H1 (cell line): ENCODE measurements at regions not wholly inside any gene's neighbourhood (a gene's known extent, or its start where the extent isn't known, plus 50 kb on each side); places are given as distances from the start of the nearest gene placed in this dataset.

ENCODE experiments used
- CTCF ChIA-PET: fragments of 300-600 bp; sonication (Branson Sonifier 250); formaldehyde crosslinking; loops from one replicate; lab custom pipeline; 2021; ENCODE audit not compliant: partially characterized antibody; lab: Charles Lee
- POLR2A ChIA-PET: fragments of 300-600 bp; sonication (Branson Sonifier 250); formaldehyde crosslinking; loops from one replicate; lab custom pipeline; 2021; ENCODE audit warnings: inconsistent platforms; ENCODE audit not compliant: partially characterized antibody; lab: Charles Lee
- DNase-seq, 2 experiments: peaks; one replicate each; pipeline versions ENCODE4 v3.0.0 to v3.0.0-alpha.2; 2010 to 2022; ENCODE audit warnings: low spot score in 2 of 2, low read depth in 1 of 2, mixed read lengths in 1 of 2
- FAIRE-seq: peaks from 2 replicates; lab custom pipeline; 2011; peaks lifted over from hg19 to GRCh38; lab: Jason Lieb, UNC
- H2AFZ ChIP-seq: 2 replicates; pipeline ENCODE4 v1.8.1; 2012; ENCODE audit warnings: low read length, inconsistent platforms
- H2AK5ac ChIP-seq: 2 replicates; pipeline ENCODE4 v1.6.1; 2013; ENCODE audit warnings: low read depth, low read length
- H2BK120ac ChIP-seq: replicated peaks from 2 replicates; pipeline ENCODE3; 2013; ENCODE audit warnings: low read depth, low read length, inconsistent platforms
- H2BK12ac ChIP-seq: 2 replicates; pipeline ENCODE4 v1.6.1; 2013; ENCODE audit warnings: low read depth, low read length
- H2BK15ac ChIP-seq: 2 replicates; pipeline ENCODE4 v1.6.1; 2013; ENCODE audit warnings: low read length
- H2BK20ac ChIP-seq: 2 replicates; pipeline ENCODE4 v1.6.1; 2013; ENCODE audit warnings: low read length
- H2BK5ac ChIP-seq: 2 replicates; pipeline ENCODE4 v1.6.1; 2013; ENCODE audit warnings: low read depth, low read length
- H3K14ac ChIP-seq: 2 replicates; pipeline ENCODE4 v1.6.1; 2013; ENCODE audit warnings: inconsistent platforms; ENCODE audit not compliant: insufficient read length
- H3K18ac ChIP-seq: 2 replicates; pipeline ENCODE4 v1.6.1; 2013; ENCODE audit warnings: low read length; ENCODE audit errors: extremely low read depth
- H3K23ac ChIP-seq: 2 replicates; pipeline ENCODE4 v1.6.1; 2013; ENCODE audit warnings: inconsistent platforms; ENCODE audit not compliant: insufficient read length
- H3K23me2 ChIP-seq: 2 replicates; pipeline ENCODE4 v1.6.1; 2013; ENCODE audit warnings: low read depth, low read length
- H3K27ac ChIP-seq: 2 replicates; pipeline ENCODE4 v1.6.1; 2011; ENCODE audit warnings: low read depth, low read length, inconsistent platforms
- H3K27me3 ChIP-seq, 4 experiments: replicated peaks in 1 of 4; 1 replicate in 1 of 4; 2 replicates in 3 of 4; pipeline versions ENCODE4 v1.6.1 to v1.8.1; 2011 to 2013; ENCODE audit warnings: low read length in 3 of 4, mild to moderate bottlenecking in 3 of 4, inconsistent platforms in 2 of 4, mixed read lengths in 2 of 4, moderate library complexity in 1 of 4; ENCODE audit not compliant: control insufficient read depth in 3 of 4, insufficient read depth in 3 of 4; ENCODE audit errors: extremely low read depth in 1 of 4
- H3K36me3 ChIP-seq, 4 experiments: 2 replicates each; pipeline versions ENCODE4 v1.6.1 to v1.8.1; 2011 to 2013; ENCODE audit warnings: mild to moderate bottlenecking in 4 of 4, low read length in 3 of 4, moderate library complexity in 2 of 4, control low read depth in 1 of 4, inconsistent platforms in 1 of 4; ENCODE audit not compliant: insufficient read depth in 4 of 4, control insufficient read depth in 2 of 4
- H3K4ac ChIP-seq: replicated peaks from 2 replicates; pipeline ENCODE3; 2013; ENCODE audit warnings: low read length, low read depth, mixed read lengths, inconsistent platforms; ENCODE audit not compliant: insufficient read length
- H3K4me1 ChIP-seq, 4 experiments: replicated peaks in 1 of 4; 1 replicate in 1 of 4; 2 replicates in 3 of 4; pipeline versions ENCODE4 v1.6.1 to v1.8.1; 2011 to 2013; ENCODE audit warnings: low read length in 3 of 4, inconsistent platforms in 2 of 4, mixed read lengths in 1 of 4; ENCODE audit not compliant: insufficient read depth in 4 of 4, control insufficient read depth in 3 of 4
- H3K4me2 ChIP-seq, 2 experiments: 2 replicates each; pipeline versions ENCODE4 v1.6.1 to v1.8.1; 2011 to 2013; ENCODE audit warnings: low read depth in 2 of 2, low read length in 2 of 2, control low read depth in 1 of 2, inconsistent platforms in 1 of 2, mild to moderate bottlenecking in 1 of 2; ENCODE audit not compliant: insufficient read depth in 1 of 2
- H3K4me3 ChIP-seq, 4 experiments: fragments of 200-600, 300-600 bp in 1 of 4; sonication (generic), shearing (Covaris generic), sonication (Bioruptor Twin) in 1 of 4; 2 replicates each; pipeline versions ENCODE4 v1.5.1 to v1.8.1; 2011 to 2016; ENCODE audit warnings: low read length in 4 of 4, low read depth in 3 of 4, control low read depth in 2 of 4, inconsistent platforms in 2 of 4, mild to moderate bottlenecking in 2 of 4, mixed read lengths in 1 of 4, moderate library complexity in 1 of 4; ENCODE audit not compliant: insufficient read depth in 2 of 4; ENCODE audit errors: extremely low read depth in 1 of 4
- H3K56ac ChIP-seq: replicated peaks from 2 replicates; pipeline ENCODE3; 2013; ENCODE audit warnings: low read depth, mild to moderate bottlenecking, mixed read lengths, low read length, inconsistent platforms; ENCODE audit not compliant: insufficient read length
- H3K79me1 ChIP-seq: 2 replicates; pipeline ENCODE4 v1.6.1; 2013; ENCODE audit warnings: low read depth, low read length, control low read depth
- H3K79me2 ChIP-seq, 2 experiments: 2 replicates each; pipeline versions ENCODE4 v1.6.1 to v1.8.1; 2012 to 2013; ENCODE audit warnings: low read length in 2 of 2, mild to moderate bottlenecking in 2 of 2, inconsistent platforms in 1 of 2; ENCODE audit not compliant: insufficient read depth in 2 of 2, control insufficient read depth in 1 of 2
- H3K9ac ChIP-seq, 4 experiments: replicated peaks in 1 of 4; 1 replicate in 1 of 4; 2 replicates in 3 of 4; pipeline versions ENCODE4 v1.6.1 to v1.8.1; 2011 to 2013; ENCODE audit warnings: low read depth in 3 of 4, low read length in 3 of 4, control low read depth in 2 of 4, mild to moderate bottlenecking in 2 of 4, moderate library complexity in 2 of 4, inconsistent platforms in 1 of 4; ENCODE audit errors: extremely low read depth in 1 of 4
- H3K9me3 ChIP-seq, 2 experiments: 2 replicates each; pipeline versions ENCODE4 v1.6.1 to v1.8.1; 2012 to 2013; ENCODE audit warnings: mild to moderate bottlenecking in 2 of 2, moderate library complexity in 2 of 2, control low read depth in 1 of 2, inconsistent platforms in 1 of 2, low read depth in 1 of 2, low read length in 1 of 2, mixed read lengths in 1 of 2; ENCODE audit not compliant: insufficient read depth in 2 of 2
- H4K20me1 ChIP-seq, 2 experiments: replicated peaks in 1 of 2; 2 replicates each; pipeline versions ENCODE3 to v1.8.1; 2011 to 2013; ENCODE audit warnings: inconsistent platforms in 2 of 2, low read length in 2 of 2, mild to moderate bottlenecking in 1 of 2; ENCODE audit not compliant: insufficient read depth in 2 of 2, control insufficient read depth in 1 of 2
- H4K5ac ChIP-seq: 2 replicates; pipeline ENCODE4 v1.6.1; 2013; ENCODE audit warnings: low read length, low read depth, mixed read lengths, inconsistent platforms; ENCODE audit not compliant: insufficient read length
- H4K8ac ChIP-seq: 2 replicates; pipeline ENCODE4 v1.8.0; 2013; ENCODE audit warnings: mild to moderate bottlenecking, moderate library complexity, low read length, inconsistent platforms; ENCODE audit not compliant: insufficient read depth; ENCODE audit errors: extremely low read depth
- H4K91ac ChIP-seq: replicated peaks from 2 replicates; pipeline ENCODE3; 2013; ENCODE audit warnings: low read length, mixed read lengths, inconsistent platforms; ENCODE audit not compliant: insufficient read length
- ASH2L ChIP-seq: fragments of 200-600, 300-600 bp; sonication (generic); IDR thresholded peaks from one replicate; pipeline ENCODE4 v1.7.1; 2017; ENCODE audit warnings: low read length
- ATF2 ChIP-seq: IDR thresholded peaks from 2 replicates; pipeline ENCODE4 v1.6.1; 2012; ENCODE audit warnings: low read length, inconsistent platforms
- CTCF ChIP-seq, 3 experiments: IDR thresholded peaks; 1 replicate in 2 of 3; 2 replicates in 1 of 3; pipeline versions ENCODE4 v1.5.1 to v1.6.1; 2011; ENCODE audit warnings: low read length in 3 of 3, mild to moderate bottlenecking in 3 of 3, inconsistent platforms in 2 of 3, low read depth in 1 of 3, moderate library complexity in 1 of 3; ENCODE audit not compliant: insufficient read depth in 1 of 3; ENCODE audit errors: control extremely low read depth in 1 of 3
- GABPA ChIP-seq: IDR thresholded peaks from 2 replicates; pipeline ENCODE4 v1.6.1; 2011; ENCODE audit warnings: mild to moderate bottlenecking, low read length, moderate library complexity, borderline replicate concordance; ENCODE audit not compliant: insufficient read depth
- POLR2A ChIP-seq, 2 experiments: IDR thresholded peaks; 1 replicate in 1 of 2; 2 replicates in 1 of 2; pipeline ENCODE4 v1.6.1; 2011; ENCODE audit warnings: low read depth in 2 of 2, low read length in 2 of 2, mild to moderate bottlenecking in 2 of 2; ENCODE audit errors: control extremely low read depth in 1 of 2
- POLR2AphosphoS5 ChIP-seq: IDR thresholded peaks from 2 replicates; pipeline ENCODE4 v1.6.1; 2011; ENCODE audit warnings: low read depth, low read length
- USF2 ChIP-seq: IDR thresholded peaks from 2 replicates; pipeline ENCODE4 v1.6.1; 2011; ENCODE audit warnings: low read length, improper control_type of control experiment
- WGBS, 2 experiments: shearing (Covaris generic) in 1 of 2; methylation state at CpG; one replicate each; pipeline versions ENCODE4 v1.1.6 to v1.1.7; 2013 to 2015; ENCODE audit warnings: low lambda C conversion rate in 2 of 2, mixed read lengths in 2 of 2, inconsistent platforms in 1 of 2, low coverage in 1 of 2, missing lambda C conversion rate in 1 of 2; ENCODE audit not compliant: insufficient replicate concordance in 2 of 2, insufficient coverage in 1 of 2, insufficient read length in 1 of 2; ENCODE audit errors: extremely low coverage in 1 of 2, missing lambda C conversion rate in 1 of 2; 5-methylcytosine and 5-hydroxymethylcytosine counted together

DNA sequence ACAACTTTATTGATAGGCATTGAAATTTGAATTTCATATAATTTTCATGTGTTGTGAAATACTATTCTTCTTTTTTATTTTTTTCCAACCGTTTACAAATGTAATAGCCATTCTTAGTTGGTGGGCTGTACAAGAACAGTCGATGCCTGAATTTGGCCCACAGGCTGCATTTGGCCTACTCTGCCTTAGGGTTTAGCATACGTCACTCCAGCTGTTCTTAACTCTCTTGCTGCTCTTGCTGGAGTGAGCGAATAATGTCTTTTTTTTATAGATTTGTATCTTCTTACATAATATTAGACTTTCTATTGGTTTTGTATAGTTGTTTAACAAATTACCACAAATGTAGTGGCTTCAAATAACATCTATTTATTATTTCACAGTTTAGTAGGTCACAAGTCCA lies 163.4 kb upstream of the MKI67 start:
- Histone ChIP-seq H3K4me3 (no peak overlapping the region), H3K56ac (no peak overlapping the region), H2BK5ac (no peak overlapping the region), H3K27ac (no peak overlapping the region), H2BK120ac (no peak overlapping the region), H3K27me3 (peaks cover 13 to 35% (median 29%) of the 10 kb centered on the region in 4 experiments), H3K23me2 (no peaks in the 10 kb centered on the region; the same call in 1 of the 2 replicates), H3K14ac (no peak overlapping the region), H3K9ac (no peak overlapping the region), H2BK15ac (no peak overlapping the region), H3K4me1 (peaks cover 0 to 6% (median 0%) of the 10 kb centered on the region in 4 experiments; a peak in 2 of 7 replicates), H4K20me1 (no peaks in the 10 kb centered on the region), H4K91ac (no peak overlapping the region), H3K4me2 (no peak overlapping the region), H3K23ac (no peak overlapping the region), H2BK20ac (no peak overlapping the region), H3K18ac (no peak overlapping the region), H3K79me2 (no peaks in the 10 kb centered on the region), H4K5ac (no peak overlapping the region), H2AK5ac (no peak overlapping the region), H4K8ac (no peak overlapping the region), H3K36me3 (no peaks in the 10 kb centered on the region), H2BK12ac (no peak overlapping the region), H3K79me1 (no peaks in the 10 kb centered on the region), H3K4ac (no peak overlapping the region), H3K9me3 (peaks cover 10 to 12% of the 10 kb centered on the region in 2 experiments), H2AFZ (no peak overlapping the region)
- FAIRE-seq (no peak), DNase-seq (no peak)
- no peak for TF ChIP-seq POLR2A (IDR thresholded peaks at IDR 0.05; ENCODE audit: control extremely low read depth in 1 of 2, low read depth in 2 of 2, low read length in 2 of 2)
- no peak for TF ChIP-seq ASH2L
- TF ChIP-seq USF2: no peak
- no peak for TF ChIP-seq GABPA
- TF ChIP-seq CTCF (IDR thresholded peaks at IDR 0.05; ENCODE audit: control extremely low read depth in 1 of 3, insufficient read depth in 1 of 3, low read depth in 1 of 3, low read length in 3 of 3): no peak
- TF ChIP-seq POLR2AphosphoS5: no peak
- TF ChIP-seq ATF2: no peak
- ChIA-PET CTCF (interaction anchor here (0.9 to 2.0 kb wide), 3 partner anchors 12 to 26 kb away, joined by 3 to 5 read pairs (median 4); no protein-coding TSS in a partner anchor), POLR2A (no interaction called here)
- WGBS, 2 experiments: 98% methylated on average over 4 of the region's 4 CpGs; no CpG with 5 or more reads in 1 of the 2 experiments
